H1 (cell line): ENCODE measurements at regions not wholly inside any gene's neighbourhood (a gene's known extent, or its start where the extent isn't known, plus 50 kb on each side); places are given as distances from the start of the nearest gene placed in this dataset.

Experiments used
- JUN ChIP-seq: IDR thresholded peaks from 2 replicates; pipeline ENCODE4 v1.6.1; 2011; ENCODE audit warnings: low read depth, mild to moderate bottlenecking, improper control_type of control experiment, low read length
- KDM1A ChIP-seq: fragments of 200-600, 300-600 bp; sonication (generic); IDR thresholded peaks from 2 replicates; pipeline ENCODE4 v1.7.1; 2016; ENCODE audit warnings: mild to moderate bottlenecking, low read length, borderline replicate concordance
- TF ChIP-seq, protein P1 (sequence below): fragments of 300-600 bp; sonication (generic); IDR thresholded peaks from 2 replicates; pipeline ENCODE4 v1.7.1; 2012; ENCODE audit warnings: low read length, moderate library complexity, mild to moderate bottlenecking, inconsistent platforms; ENCODE audit not compliant: insufficient replicate concordance

DNA sequence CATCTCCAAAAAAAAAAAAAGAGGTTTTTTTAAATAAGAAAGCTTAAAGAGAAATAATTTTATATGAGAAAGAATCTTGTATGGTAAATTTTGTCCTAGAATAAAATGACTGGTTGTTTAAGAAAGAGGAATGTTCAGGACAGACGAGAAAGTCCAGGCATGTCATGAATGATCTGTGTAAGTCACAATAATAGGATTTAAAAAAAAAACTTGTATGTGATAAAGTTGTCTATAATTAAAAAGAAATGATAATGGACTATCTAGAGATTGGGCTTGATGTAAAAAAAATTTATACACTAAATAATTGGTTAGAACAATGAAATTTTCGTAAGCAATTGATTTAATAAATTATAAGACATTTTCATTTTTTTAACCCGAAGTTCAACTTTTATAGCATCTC, 71.7 kb upstream of the ABCA12 start (continued):
- TF ChIP-seq, protein P1, sequence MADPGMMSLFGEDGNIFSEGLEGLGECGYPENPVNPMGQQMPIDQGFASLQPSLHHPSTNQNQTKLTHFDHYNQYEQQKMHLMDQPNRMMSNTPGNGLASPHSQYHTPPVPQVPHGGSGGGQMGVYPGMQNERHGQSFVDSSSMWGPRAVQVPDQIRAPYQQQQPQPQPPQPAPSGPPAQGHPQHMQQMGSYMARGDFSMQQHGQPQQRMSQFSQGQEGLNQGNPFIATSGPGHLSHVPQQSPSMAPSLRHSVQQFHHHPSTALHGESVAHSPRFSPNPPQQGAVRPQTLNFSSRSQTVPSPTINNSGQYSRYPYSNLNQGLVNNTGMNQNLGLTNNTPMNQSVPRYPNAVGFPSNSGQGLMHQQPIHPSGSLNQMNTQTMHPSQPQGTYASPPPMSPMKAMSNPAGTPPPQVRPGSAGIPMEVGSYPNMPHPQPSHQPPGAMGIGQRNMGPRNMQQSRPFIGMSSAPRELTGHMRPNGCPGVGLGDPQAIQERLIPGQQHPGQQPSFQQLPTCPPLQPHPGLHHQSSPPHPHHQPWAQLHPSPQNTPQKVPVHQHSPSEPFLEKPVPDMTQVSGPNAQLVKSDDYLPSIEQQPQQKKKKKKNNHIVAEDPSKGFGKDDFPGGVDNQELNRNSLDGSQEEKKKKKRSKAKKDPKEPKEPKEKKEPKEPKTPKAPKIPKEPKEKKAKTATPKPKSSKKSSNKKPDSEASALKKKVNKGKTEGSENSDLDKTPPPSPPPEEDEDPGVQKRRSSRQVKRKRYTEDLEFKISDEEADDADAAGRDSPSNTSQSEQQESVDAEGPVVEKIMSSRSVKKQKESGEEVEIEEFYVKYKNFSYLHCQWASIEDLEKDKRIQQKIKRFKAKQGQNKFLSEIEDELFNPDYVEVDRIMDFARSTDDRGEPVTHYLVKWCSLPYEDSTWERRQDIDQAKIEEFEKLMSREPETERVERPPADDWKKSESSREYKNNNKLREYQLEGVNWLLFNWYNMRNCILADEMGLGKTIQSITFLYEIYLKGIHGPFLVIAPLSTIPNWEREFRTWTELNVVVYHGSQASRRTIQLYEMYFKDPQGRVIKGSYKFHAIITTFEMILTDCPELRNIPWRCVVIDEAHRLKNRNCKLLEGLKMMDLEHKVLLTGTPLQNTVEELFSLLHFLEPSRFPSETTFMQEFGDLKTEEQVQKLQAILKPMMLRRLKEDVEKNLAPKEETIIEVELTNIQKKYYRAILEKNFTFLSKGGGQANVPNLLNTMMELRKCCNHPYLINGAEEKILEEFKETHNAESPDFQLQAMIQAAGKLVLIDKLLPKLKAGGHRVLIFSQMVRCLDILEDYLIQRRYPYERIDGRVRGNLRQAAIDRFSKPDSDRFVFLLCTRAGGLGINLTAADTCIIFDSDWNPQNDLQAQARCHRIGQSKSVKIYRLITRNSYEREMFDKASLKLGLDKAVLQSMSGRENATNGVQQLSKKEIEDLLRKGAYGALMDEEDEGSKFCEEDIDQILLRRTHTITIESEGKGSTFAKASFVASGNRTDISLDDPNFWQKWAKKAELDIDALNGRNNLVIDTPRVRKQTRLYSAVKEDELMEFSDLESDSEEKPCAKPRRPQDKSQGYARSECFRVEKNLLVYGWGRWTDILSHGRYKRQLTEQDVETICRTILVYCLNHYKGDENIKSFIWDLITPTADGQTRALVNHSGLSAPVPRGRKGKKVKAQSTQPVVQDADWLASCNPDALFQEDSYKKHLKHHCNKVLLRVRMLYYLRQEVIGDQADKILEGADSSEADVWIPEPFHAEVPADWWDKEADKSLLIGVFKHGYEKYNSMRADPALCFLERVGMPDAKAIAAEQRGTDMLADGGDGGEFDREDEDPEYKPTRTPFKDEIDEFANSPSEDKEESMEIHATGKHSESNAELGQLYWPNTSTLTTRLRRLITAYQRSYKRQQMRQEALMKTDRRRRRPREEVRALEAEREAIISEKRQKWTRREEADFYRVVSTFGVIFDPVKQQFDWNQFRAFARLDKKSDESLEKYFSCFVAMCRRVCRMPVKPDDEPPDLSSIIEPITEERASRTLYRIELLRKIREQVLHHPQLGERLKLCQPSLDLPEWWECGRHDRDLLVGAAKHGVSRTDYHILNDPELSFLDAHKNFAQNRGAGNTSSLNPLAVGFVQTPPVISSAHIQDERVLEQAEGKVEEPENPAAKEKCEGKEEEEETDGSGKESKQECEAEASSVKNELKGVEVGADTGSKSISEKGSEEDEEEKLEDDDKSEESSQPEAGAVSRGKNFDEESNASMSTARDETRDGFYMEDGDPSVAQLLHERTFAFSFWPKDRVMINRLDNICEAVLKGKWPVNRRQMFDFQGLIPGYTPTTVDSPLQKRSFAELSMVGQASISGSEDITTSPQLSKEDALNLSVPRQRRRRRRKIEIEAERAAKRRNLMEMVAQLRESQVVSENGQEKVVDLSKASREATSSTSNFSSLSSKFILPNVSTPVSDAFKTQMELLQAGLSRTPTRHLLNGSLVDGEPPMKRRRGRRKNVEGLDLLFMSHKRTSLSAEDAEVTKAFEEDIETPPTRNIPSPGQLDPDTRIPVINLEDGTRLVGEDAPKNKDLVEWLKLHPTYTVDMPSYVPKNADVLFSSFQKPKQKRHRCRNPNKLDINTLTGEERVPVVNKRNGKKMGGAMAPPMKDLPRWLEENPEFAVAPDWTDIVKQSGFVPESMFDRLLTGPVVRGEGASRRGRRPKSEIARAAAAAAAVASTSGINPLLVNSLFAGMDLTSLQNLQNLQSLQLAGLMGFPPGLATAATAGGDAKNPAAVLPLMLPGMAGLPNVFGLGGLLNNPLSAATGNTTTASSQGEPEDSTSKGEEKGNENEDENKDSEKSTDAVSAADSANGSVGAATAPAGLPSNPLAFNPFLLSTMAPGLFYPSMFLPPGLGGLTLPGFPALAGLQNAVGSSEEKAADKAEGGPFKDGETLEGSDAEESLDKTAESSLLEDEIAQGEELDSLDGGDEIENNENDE: no peak
- TF ChIP-seq JUN: no peak
- no peak for TF ChIP-seq KDM1A
